Breast epithelium (tissue), 4 donors: ENCODE measurements at regions not wholly inside any gene's neighbourhood (a gene's known extent, or its start where the extent isn't known, plus 50 kb on each side); places are given as distances from the start of the nearest gene placed in this dataset.

Experiments
- DNase-seq, 2 donors: peaks; one replicate each; pipeline ENCODE4 v3.0.0-alpha.2; 2019; ENCODE audit warnings: low spot score in 2 of 2
- H3K27ac ChIP-seq, 2 donors: fragments of 200-600 bp; sonication (generic) in 1 of 2; one replicate each; pipeline ENCODE4 v1.5.1; 2016 to 2019; ENCODE audit warnings: mild to moderate bottlenecking in 1 of 2
- H3K27me3 ChIP-seq, 2 donors: fragments of 200-600 bp; sonication (generic) in 1 of 2; one replicate each; pipeline versions ENCODE4 v1.5.1 to v1.6.0; 2017 to 2019; ENCODE audit warnings: control low read depth in 1 of 2, mild to moderate bottlenecking in 1 of 2
- H3K36me3 ChIP-seq: fragments of 200-600 bp; one replicate; pipeline ENCODE4 v1.5.1; 2019
- H3K4me1 ChIP-seq, 2 donors: fragments of 200-600 bp; sonication (generic); one replicate each; pipeline ENCODE4 v1.5.1; 2016 to 2019; ENCODE audit warnings: control low read depth in 1 of 2
- H3K4me3 ChIP-seq, 3 donors: fragments of 200-600 bp; sonication (generic); 1 replicate in 2 of 3; 2 replicates in 1 of 3; pipeline ENCODE4 v1.5.1; 2016 to 2019; ENCODE audit warnings: mild to moderate bottlenecking in 3 of 3, moderate library complexity in 2 of 3
- H3K9me3 ChIP-seq, 2 donors: fragments of 200-600 bp; sonication (generic) in 1 of 2; one replicate each; pipeline ENCODE4 v1.5.1; 2016 to 2019; ENCODE audit warnings: control low read depth in 1 of 2
- POLR2A ChIP-seq: fragments of 450-650 bp; IDR thresholded peaks from one replicate; pipeline ENCODE4 v1.6.1; 2016; ENCODE audit warnings: antibody characterized with exemption, mild to moderate bottlenecking, moderate library complexity
- POLR2AphosphoS5 ChIP-seq, 3 donors: sonication (generic); formaldehyde crosslinking; IDR thresholded peaks; one replicate each; pipeline ENCODE4 v1.6.1; 2017; ENCODE audit warnings: antibody characterized with exemption in 3 of 3
- intact Hi-C: fragments of 100-400 bp; cut with DNase I; formaldehyde crosslinking; loops from one replicate; pipeline ENCODE4 v1.15.1; 2023; ENCODE audit warnings: low total_unique reads
- TF ChIP-seq, protein P1 (sequence below), 3 donors: fragments of 450-650 bp; IDR thresholded peaks; one replicate each; pipeline ENCODE4 v1.5.1; 2016 to 2017; ENCODE audit warnings: antibody characterized with exemption in 3 of 3, mild to moderate bottlenecking in 3 of 3, moderate library complexity in 3 of 3

DNA sequence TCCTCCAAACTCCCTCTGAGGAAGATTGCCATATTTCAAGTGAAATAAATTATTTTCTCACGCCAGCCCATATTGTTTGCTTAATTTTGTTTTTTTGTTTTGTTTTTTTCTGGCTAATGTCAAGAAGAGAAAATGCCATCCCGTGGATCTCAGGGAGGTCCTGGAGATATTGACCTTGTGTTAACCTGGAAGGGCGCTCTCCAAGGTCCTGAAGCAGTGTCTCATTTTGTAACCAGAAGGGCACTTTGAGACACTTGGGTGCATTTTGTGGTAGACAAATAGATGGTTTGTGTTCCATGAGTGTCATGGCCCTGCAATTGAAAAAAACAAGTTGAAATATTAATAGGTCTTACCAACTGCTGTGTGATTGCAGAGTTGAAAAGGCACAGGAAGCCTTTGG is 268.9 kb downstream of the SUDS3 start:
- no peaks in the 10 kb centered on the region for H3K27me3 ChIP-seq
- no peak overlapping the region for H3K4me3 ChIP-seq
- no peaks in the 10 kb centered on the region for H3K4me1 ChIP-seq
- no peak overlapping the region for H3K27ac ChIP-seq
- no peaks in the 10 kb centered on the region for H3K9me3 ChIP-seq
- intact Hi-C loops: no loop called here
- DNase-seq: no peak
- no peaks in the 10 kb centered on the region for H3K36me3 ChIP-seq
- TF ChIP-seq POLR2A: no peak
- no peak for TF ChIP-seq POLR2AphosphoS5 (IDR thresholded peaks at IDR 0.05)
- TF ChIP-seq, protein P1, sequence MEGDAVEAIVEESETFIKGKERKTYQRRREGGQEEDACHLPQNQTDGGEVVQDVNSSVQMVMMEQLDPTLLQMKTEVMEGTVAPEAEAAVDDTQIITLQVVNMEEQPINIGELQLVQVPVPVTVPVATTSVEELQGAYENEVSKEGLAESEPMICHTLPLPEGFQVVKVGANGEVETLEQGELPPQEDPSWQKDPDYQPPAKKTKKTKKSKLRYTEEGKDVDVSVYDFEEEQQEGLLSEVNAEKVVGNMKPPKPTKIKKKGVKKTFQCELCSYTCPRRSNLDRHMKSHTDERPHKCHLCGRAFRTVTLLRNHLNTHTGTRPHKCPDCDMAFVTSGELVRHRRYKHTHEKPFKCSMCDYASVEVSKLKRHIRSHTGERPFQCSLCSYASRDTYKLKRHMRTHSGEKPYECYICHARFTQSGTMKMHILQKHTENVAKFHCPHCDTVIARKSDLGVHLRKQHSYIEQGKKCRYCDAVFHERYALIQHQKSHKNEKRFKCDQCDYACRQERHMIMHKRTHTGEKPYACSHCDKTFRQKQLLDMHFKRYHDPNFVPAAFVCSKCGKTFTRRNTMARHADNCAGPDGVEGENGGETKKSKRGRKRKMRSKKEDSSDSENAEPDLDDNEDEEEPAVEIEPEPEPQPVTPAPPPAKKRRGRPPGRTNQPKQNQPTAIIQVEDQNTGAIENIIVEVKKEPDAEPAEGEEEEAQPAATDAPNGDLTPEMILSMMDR (IDR thresholded peaks at IDR 0.05): no peak

GRCh38 chr12:118649765-118650585 is 273.6 kb downstream of the SUDS3 start:
- Histone ChIP-seq H3K4me1 (no peaks in the 10 kb centered on the region), H3K9me3 (no peaks in the 10 kb centered on the region), H3K27ac (no peak overlapping the region), H3K36me3 (no peaks in the 10 kb centered on the region), H3K27me3 (no peaks in the 10 kb centered on the region), H3K4me3 (no peak overlapping the region)
- intact Hi-C loops: no loop called here
- TF ChIP-seq, protein P1 (IDR thresholded peaks at IDR 0.05): no peak
- TF ChIP-seq POLR2AphosphoS5 (IDR thresholded peaks at IDR 0.05) (no peak), POLR2A (no peak)
- no peak for DNase-seq

GRCh38 chr12:118650586-118650960 is 274.2 kb downstream of the SUDS3 start:
- no peaks in the 10 kb centered on the region for H3K27me3 ChIP-seq
- H3K36me3 ChIP-seq: no peaks in the 10 kb centered on the region
- H3K27ac ChIP-seq: no peak overlapping the region
- intact Hi-C loops: no loop called here
- no peak for DNase-seq
- no peaks in the 10 kb centered on the region for H3K9me3 ChIP-seq
- TF ChIP-seq, protein P1 (IDR thresholded peaks at IDR 0.05): no peak
- TF ChIP-seq POLR2AphosphoS5 (IDR thresholded peaks at IDR 0.05) (no peak), POLR2A (no peak)
- no peaks in the 10 kb centered on the region for H3K4me1 ChIP-seq
- H3K4me3 ChIP-seq: no peak overlapping the region

DNA sequence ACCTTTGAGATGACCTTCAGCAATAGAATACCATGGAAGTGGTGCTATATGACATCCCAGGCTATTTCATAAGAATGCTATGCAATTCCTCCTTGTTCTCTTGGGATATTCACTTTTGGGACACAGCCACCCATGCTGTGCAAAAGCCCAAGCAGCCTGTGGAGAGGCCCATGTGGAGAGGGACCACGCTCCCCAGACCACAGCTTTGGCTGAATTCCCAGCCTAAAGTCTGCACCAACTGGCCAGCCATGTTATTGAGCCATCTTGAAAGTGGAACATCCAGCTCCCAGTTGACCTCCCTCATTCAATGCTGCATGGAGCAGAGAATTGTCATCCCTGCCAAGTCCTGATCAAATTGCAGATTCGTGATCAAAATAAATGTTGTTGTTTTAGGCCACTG is 275.1 kb downstream of the SUDS3 start:
- Histone ChIP-seq H3K36me3 (no peaks in the 10 kb centered on the region), H3K27me3 (no peaks in the 10 kb centered on the region), H3K4me3 (no peak overlapping the region), H3K4me1 (no peaks in the 10 kb centered on the region), H3K9me3 (no peaks in the 10 kb centered on the region), H3K27ac (no peak overlapping the region)
- intact Hi-C loops: no loop called here
- TF ChIP-seq POLR2A (no peak), POLR2AphosphoS5 (IDR thresholded peaks at IDR 0.05) (no peak)
- TF ChIP-seq, protein P1 (IDR thresholded peaks at IDR 0.05): no peak
- DNase-seq: no peak

GRCh38 chr12:118655588-118655987 is 279.2 kb downstream of the SUDS3 start:
- DNase-seq: no peak
- Histone ChIP-seq H3K27me3 (no peaks in the 10 kb centered on the region), H3K36me3 (no peaks in the 10 kb centered on the region), H3K27ac (no peak overlapping the region), H3K9me3 (no peaks in the 10 kb centered on the region), H3K4me3 (no peak overlapping the region), H3K4me1 (no peaks in the 10 kb centered on the region)
- intact Hi-C loops: no loop called here
- TF ChIP-seq, protein P1 (IDR thresholded peaks at IDR 0.05): no peak
- no peak for TF ChIP-seq POLR2AphosphoS5 (IDR thresholded peaks at IDR 0.05)
- TF ChIP-seq POLR2A: no peak
